NCI-H82 (cell line): ENCODE measurements at regions not wholly inside any gene's neighbourhood (a gene's known extent, or its start where the extent isn't known, plus 50 kb on each side); places are given as distances from the start of the nearest gene placed in this dataset.

ENCODE experiments used
- DNase-seq: peaks from one replicate; lab custom pipeline; 2025; lab: John Stamatoyannopoulos, UW

DNA sequence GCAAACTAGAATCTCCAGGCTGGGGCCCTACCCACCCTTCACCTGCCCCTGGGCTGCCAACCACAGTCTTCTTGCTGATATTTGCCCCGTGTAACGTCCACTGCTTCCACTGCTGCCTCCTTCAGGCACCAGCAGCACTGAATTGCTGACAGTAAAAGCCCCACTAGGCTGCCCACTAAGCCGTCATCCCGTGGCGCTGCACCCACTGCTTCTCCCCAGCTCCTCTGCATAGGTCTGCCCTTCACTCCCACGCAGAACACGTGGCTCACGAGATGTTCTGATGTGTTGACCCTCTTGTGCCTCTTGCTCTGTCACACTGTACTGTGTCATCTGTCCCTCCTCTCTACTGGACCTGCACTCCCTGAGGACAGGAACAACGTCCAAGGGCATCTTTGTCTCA, 86.3 kb upstream of the HIVEP1 start:
- no peak for DNase-seq

DNA sequence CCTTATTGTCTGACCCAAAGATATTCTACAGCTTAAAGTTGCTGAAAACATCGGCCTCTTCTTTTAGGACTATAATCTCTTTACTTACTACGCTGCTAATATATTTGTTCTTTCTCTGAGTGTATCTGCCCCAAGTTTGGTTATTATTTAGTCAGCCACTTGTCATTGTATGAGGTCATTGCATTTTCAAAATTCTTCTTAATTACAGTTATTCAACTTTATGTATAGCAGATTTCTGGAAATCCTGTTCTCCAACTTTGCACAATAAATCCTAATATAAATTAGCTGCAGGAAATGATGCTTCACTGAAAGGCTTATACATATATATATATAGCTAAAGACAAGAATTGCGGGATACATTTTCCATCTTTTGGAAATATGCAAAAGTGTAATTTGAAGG, 88.5 kb upstream of the HIVEP1 start:
- DNase-seq, result no peak

- DNase-seq, result no peak
These were observed 89.2 kb upstream of the HIVEP1 start for GRCh38 chr6:11922901-11923300.

- DNase-seq, result no peak
These were observed 90.4 kb upstream of the HIVEP1 start for GRCh38 chr6:11921751-11922150.

- no peak for DNase-seq
These were observed 91.1 kb upstream of the HIVEP1 start for GRCh38 chr6:11921017-11921438.

GRCh38 chr6:11920566-11920965, 91.5 kb upstream of the HIVEP1 start:
- DNase-seq, result no peak

- DNase-seq, result no peak
These were observed 92.2 kb upstream of the HIVEP1 start for GRCh38 chr6:11919771-11920440.

DNA sequence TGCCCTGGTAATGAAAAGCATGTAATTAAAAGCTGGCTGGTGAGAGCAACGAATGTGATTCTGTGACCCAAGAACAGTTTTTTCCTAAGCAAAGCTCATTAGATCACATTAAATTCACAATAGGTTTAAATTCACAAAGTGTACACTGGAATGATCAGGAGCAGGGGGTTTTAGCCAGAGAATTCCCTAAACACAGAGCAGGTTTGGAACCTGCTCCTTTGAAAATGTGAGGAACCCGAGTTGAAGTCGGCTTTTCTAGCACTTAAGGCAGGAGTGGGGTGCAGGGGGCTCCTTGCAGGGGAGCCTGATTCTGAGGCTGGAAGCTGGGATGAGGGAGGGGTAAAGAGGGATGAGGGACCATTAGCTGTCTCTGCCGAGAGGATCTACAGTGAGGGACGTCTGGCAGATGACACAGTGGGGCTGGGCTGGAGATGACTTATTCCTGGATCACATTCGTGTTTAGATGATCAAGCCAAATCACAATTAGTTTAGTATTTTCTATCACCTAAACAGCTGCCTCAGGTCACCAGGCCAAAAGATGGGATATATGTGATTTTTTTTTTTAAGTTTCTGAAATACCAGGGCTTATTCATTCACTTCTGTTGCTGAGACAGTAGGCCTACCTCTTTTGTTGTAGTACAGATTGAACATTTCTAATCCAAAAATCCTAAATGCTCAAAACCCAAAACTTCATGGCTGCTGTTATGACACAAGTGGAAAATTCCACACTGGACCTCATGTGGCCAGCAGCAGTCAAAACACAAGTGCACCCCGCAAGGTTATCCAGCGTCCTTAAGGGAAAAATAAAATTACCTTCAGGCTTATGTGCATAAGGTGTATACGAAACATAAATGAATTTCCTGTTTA, 93.1 kb upstream of the HIVEP1 start:
- DNase-seq, result peak; percentile 70

DNA sequence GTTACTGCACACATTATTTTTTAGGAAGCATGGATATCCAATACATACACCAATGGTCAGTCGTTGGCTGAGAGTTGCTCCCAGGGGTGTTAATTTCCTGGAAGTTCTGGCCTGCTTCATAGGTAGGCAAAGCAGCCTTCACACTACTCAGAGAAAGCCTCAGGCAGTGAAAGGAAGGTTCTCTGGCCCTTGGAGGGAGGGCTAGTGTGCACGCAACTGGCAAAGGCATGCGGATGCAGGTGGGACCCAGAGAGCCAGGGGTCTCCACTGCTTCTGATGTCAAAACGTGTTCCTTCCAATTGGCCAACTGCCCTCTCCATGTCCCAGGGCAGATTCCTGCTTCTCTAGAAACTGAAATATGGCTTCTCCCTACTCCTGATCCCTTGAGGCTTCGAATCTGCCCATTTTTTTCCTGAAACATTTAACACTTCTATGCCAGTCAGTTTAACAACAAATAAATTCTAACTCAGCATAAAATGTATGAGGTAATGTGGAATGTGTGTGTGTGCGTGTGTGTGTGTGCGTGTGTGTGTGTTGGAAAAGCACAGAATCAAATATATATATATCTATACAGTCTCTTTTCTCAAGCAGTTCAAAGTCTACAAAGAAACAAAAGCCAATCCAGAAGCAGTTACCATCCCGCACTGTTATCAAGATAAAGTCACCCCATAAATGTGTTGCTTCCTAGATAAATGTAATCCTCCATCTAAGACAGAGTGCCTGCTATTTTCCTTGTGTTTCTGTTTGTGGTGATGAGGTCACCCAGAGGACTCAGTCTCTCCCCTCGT, 94.0 kb upstream of the HIVEP1 start:
- no peak for DNase-seq

GRCh38 chr6:11912420-11912819, 99.7 kb upstream of the HIVEP1 start:
- DNase-seq, result peak; percentile 28

DNA sequence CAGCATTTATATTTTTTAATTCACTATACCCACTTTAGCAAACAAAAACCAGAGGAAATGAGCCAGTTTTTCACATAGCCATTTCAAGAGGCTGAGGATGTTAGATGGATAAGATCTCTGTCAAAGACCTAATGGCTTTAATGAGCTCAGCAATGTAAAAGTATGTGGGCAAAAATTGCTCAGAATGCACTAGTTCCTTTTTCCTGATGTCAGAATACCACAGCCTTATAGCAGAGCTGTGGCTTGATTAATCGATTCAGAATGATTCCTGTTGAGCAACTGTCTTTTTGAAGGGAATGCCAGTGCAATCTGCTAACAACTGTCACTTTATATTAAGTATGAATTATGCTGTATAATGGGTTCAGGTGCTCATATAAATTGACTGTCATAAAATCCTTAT, 100.6 kb upstream of the HIVEP1 start:
- DNase-seq, result no peak

- no peak for DNase-seq
These were observed 102.4 kb upstream of the HIVEP1 start for GRCh38 chr6:11909696-11910132.

- peak; percentile 97 for DNase-seq
These were observed 103.5 kb upstream of the HIVEP1 start for GRCh38 chr6:11908436-11909105.

GRCh38 chr6:11903645-11904044, 108.5 kb upstream of the HIVEP1 start:
- DNase-seq, result no peak

DNA sequence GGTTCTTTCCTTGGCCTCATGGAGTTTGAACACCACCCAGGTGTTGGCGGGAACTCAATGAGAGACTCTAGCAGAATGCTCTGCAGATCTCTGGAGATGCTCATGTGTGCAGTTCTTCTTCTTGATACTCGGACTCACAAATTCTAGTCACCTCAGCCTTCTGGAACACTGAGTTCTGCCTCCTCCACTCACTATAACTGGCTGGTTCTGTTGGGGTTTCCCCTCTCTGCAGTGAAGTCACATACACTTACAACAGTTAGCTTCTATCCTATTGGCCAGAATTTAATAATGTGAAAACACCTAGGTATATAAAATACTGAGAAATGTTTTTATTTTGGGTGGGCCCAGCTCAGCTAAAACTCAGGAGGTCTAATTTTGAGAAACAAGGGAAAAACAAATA, 109.6 kb upstream of the HIVEP1 start:
- no peak for DNase-seq

DNA sequence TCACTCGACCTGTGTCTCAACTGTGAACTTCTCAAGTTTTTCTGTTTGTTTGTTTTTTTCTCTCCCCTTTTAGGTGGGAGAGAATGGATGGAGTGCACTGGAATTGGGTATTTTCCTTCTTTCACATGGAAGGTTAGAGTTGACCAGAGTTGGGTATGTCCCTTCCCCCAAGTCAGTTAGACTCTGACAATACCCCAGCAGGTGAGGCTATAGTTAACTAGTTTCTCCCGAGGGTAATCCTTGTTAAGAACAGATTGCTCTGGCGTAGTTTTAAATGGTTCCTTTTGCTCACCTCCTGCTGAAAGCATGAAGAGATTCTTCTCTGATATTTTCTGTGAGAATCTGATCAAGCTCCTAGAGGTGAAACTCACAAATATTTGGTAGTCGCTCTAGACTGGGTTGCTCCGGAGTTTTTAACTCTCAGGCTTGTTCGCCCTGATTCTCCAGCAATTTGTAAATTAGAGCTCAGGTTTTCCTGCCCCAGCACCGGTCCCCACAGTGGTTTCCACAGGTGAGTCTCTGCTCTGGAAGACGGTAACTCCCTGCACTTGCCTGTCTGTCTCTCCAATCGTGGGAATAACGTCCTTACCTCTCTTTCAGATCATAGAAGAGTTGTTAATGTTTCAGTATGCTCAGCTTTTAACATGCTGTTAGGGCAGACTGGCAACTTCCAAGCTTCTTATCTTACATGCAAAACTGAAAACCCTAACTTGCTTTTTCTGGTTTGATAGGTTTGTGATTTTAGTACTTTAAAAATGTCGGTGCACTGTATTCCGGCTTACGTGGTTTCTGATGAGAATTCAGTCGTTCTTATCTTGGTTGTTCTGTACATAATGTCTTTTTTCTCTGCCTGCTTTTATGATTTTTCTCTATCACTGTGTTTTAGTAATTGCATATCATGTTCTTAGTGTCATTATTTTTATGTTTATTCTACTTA, 111.2 kb upstream of the HIVEP1 start:
- DNase-seq, result no peak

DNA sequence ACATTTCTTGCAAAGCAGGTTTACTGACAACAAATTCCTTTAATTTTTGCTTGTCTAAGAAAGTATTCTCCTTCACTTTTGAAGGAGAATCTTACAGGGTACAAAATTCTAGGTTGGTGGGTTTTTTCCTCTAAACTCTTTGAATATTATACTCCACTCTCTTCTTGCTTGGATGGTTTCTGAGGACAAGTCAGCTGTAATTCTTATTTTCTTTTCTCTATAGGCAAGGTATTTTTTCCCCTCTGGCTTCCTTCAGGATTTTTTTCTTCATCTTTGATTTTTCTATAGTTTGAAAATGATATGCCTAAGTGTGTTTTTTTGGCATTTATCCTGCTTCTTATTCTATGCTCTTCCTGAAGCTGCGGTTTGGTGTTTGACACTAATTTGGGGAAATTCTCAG, 112.5 kb upstream of the HIVEP1 start:
- no peak for DNase-seq

GRCh38 chr6:11894212-11894611, 115.6 kb upstream of the ADTRP start:
- DNase-seq, result no peak

- no peak for DNase-seq
These were observed 112.9 kb upstream of the ADTRP start for GRCh38 chr6:11891547-11891946.

- no peak for DNase-seq
These were observed 112.2 kb upstream of the ADTRP start for GRCh38 chr6:11890849-11891248.

- DNase-seq, result no peak
These were observed 111.6 kb upstream of the ADTRP start for GRCh38 chr6:11890209-11890608.
